ENCODE measurements at regions not wholly inside any gene's neighbourhood (a gene's known extent, or its start where the extent isn't known, plus 50 kb on each side); places are given as distances from the start of the nearest gene placed in this dataset.

GRCh38 chr6:150799276-150799805 is 66.2 kb upstream of the MTHFD1L start:
- H3K4me1 Mint-ChIP-seq = peaks cover 4% of the 10 kb centered on the region
- no peak overlapping the region for H3K27ac Mint-ChIP-seq (ENCODE audit: unreplicated experiment)
- no peak overlapping the region for H3K4me3 Mint-ChIP-seq
- no peaks in the 10 kb centered on the region for H3K27me3 Mint-ChIP-seq (ENCODE audit: low read depth)
- no peaks in the 10 kb centered on the region for H3K9me3 Mint-ChIP-seq
- no peak for DNase-seq (ENCODE audit: low read depth, low spot score)
- TF ChIP-seq, protein P1, sequence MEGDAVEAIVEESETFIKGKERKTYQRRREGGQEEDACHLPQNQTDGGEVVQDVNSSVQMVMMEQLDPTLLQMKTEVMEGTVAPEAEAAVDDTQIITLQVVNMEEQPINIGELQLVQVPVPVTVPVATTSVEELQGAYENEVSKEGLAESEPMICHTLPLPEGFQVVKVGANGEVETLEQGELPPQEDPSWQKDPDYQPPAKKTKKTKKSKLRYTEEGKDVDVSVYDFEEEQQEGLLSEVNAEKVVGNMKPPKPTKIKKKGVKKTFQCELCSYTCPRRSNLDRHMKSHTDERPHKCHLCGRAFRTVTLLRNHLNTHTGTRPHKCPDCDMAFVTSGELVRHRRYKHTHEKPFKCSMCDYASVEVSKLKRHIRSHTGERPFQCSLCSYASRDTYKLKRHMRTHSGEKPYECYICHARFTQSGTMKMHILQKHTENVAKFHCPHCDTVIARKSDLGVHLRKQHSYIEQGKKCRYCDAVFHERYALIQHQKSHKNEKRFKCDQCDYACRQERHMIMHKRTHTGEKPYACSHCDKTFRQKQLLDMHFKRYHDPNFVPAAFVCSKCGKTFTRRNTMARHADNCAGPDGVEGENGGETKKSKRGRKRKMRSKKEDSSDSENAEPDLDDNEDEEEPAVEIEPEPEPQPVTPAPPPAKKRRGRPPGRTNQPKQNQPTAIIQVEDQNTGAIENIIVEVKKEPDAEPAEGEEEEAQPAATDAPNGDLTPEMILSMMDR (conservative IDR thresholded peaks at IDR 0.05) = no peak
- H3K36me3 Mint-ChIP-seq (ENCODE audit: low read depth) = peaks cover 14% of the 10 kb centered on the region

DNA sequence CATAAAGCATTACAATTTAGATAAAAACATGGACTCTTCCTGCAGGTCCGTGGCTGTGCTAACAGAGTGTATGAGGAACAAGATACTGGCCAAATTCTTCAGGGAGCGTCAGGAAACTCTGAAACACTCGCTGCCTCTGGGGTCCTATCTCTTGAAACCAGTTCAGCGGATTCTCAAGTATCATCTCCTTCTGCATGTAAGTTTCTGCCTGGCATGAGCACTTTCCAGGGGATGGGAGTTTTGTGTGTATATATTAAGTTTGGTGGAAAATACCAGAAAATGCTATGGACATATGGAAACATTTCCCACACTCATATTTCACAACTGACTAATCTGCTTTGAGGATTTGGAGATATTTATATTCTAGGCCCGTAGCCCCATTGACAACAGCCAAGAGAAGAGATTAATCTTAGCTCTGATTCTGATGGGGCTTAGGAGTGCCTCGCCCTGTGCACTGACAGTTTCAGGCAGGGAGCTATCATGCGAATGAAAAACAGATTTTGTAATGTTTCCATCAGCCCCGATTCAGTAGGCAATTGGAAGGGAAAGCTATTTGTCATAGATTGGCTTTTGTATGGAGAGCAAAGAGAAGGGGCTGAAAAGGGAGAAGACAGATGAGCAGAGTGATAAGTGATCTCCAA is 64.7 kb upstream of the MTHFD1L start:
- no peak for DNase-seq (ENCODE audit: low read depth, low spot score)
- Mint-ChIP-seq H3K4me1 (peaks cover 4% of the 10 kb centered on the region), H3K27ac (ENCODE audit: unreplicated experiment) (no peak overlapping the region), H3K4me3 (no peak overlapping the region), H3K9me3 (no peaks in the 10 kb centered on the region), H3K27me3 (ENCODE audit: low read depth) (no peaks in the 10 kb centered on the region), H3K36me3 (ENCODE audit: low read depth) (peaks cover 12% of the 10 kb centered on the region)
- TF ChIP-seq, protein P1 (conservative IDR thresholded peaks at IDR 0.05) = no peak

GRCh38 chr6:150806790-150807189 is 58.7 kb upstream of the MTHFD1L start:
- H3K9me3 Mint-ChIP-seq = no peaks in the 10 kb centered on the region
- H3K27me3 Mint-ChIP-seq (ENCODE audit: low read depth) = no peaks in the 10 kb centered on the region
- H3K4me3 Mint-ChIP-seq = no peak overlapping the region
- peaks cover 7% of the 10 kb centered on the region for H3K36me3 Mint-ChIP-seq (ENCODE audit: low read depth)
- H3K27ac Mint-ChIP-seq (ENCODE audit: unreplicated experiment) = no peak overlapping the region
- DNase-seq (ENCODE audit: low read depth, low spot score) = no peak
- H3K4me1 Mint-ChIP-seq = no peaks in the 10 kb centered on the region
- TF ChIP-seq, protein P1 (conservative IDR thresholded peaks at IDR 0.05) = no peak

DNA sequence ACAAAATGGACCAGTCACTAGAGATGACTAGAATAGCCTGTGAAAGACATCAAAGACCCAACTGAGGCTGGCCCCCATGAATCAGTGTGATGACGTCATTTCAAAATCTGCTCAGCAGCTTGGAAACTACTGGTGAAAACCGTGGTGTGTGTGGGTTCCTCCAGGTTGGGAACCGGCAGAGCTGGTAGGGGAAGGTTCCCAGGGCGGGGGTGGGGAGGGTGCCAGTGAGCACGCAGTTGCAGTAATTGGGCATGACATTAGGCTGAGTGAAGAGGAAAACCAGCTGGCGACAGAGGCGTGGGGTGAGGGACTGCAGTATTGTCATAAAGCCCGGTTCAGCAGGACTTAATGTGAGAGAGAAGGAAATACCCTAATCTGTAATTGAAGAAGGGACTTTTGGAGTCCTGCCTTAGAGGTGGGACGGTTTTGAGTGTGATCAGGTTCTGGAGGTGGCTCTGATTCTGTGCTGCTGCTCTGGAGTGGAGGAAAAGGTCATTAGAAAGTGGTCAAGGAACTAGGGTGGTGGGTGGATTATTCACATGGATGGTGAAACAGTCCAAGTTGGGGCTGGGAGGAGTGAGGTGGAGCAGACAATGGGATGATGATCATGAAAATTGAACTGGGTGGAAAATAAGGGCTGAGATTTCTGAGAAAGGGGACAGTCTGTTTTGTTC is 52.0 kb upstream of the MTHFD1L start:
- DNase-seq (ENCODE audit: low read depth, low spot score) = no peak
- H3K27ac Mint-ChIP-seq (ENCODE audit: unreplicated experiment) = peak overlapping the region; percentile 79

DNA sequence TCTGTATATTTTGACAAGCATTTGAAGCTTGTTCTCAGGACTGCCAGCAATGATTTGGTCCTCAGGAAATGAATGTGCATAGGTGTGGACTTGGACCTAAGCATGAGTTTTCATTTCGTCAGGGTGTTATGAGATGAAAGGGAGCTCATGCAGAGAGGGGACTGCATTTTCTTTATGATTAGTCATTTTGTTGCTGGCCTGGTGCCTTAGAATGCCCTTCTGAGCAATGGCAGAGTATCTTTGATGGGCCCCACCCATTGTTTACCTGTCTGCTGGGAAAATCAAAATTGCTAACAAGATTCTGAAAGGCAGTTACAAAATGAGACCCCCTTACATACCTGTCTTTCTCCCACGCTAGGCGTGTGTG is 51.5 kb upstream of the MTHFD1L start:
- Mint-ChIP-seq H3K4me3 (no peak overlapping the region), H3K4me1 (peaks cover 18% of the 10 kb centered on the region), H3K9me3 (no peaks in the 10 kb centered on the region), H3K27me3 (ENCODE audit: low read depth) (no peaks in the 10 kb centered on the region), H3K36me3 (ENCODE audit: low read depth) (peaks cover 19% of the 10 kb centered on the region), H3K27ac (ENCODE audit: unreplicated experiment) (peak overlapping the region; percentile 79)
- TF ChIP-seq, protein P1 (conservative IDR thresholded peaks at IDR 0.05) = no peak
- no peak for DNase-seq (ENCODE audit: low read depth, low spot score)

More for the DNA sequence above, 52.0 kb upstream of the MTHFD1L start:
- Mint-ChIP-seq H3K9me3 (no peaks in the 10 kb centered on the region), H3K27me3 (ENCODE audit: low read depth) (no peaks in the 10 kb centered on the region), H3K36me3 (ENCODE audit: low read depth) (peaks cover 19% of the 10 kb centered on the region), H3K4me3 (no peak overlapping the region), H3K4me1 (peaks cover 18% of the 10 kb centered on the region)
- TF ChIP-seq, protein P1 (conservative IDR thresholded peaks at IDR 0.05) = no peak

All from neural crest cell (in vitro differentiated cells).